ENCODE measurements at regions not wholly inside any gene's neighbourhood (a gene's known extent, or its start where the extent isn't known, plus 50 kb on each side); places are given as distances from the start of the nearest gene placed in this dataset.

- Histone ChIP-seq H3K27me3 (no peaks in the 10 kb centered on the region), H3K9me3 (replicated peaks in 1 of 11) (peaks cover 0 to 15% (median 0%) of the 10 kb centered on the region in 11 experiments; a peak in 3 of 22 replicates)
- no peak for TF ChIP-seq Cebpa-rat (IDR thresholded peaks at IDR 0.05)
Measured at GRCh38 chr2:238988105-238988504, 140.2 kb downstream of the TWIST2 start.

GRCh38 chr2:238988752-238989151, 140.9 kb downstream of the TWIST2 start:
- Histone ChIP-seq H3K27ac (no peak overlapping the region), H4K20me1 (no peaks in the 10 kb centered on the region), H3K27me3 (no peaks in the 10 kb centered on the region), H3K4me2 (no peak overlapping the region; a peak in 1 of 22 replicates), H3K9me3 (replicated peaks in 1 of 11) (peaks cover 1 to 17% (median 4%) of the 10 kb centered on the region in 11 experiments; a peak in 20 of 22 replicates), H3K4me1 (peaks cover 0 to 13% (median 0%) of the 10 kb centered on the region in 10 experiments; a peak in 3 of 20 replicates), H3K4me3 (no peak overlapping the region), H3K9ac (no peak overlapping the region), H3K36me3 (no peaks in the 10 kb centered on the region)
- no peak for TF ChIP-seq Cebpa-rat (IDR thresholded peaks at IDR 0.05)

More at GRCh38 chr2:238988105-238988504, 140.2 kb downstream of the TWIST2 start:
- H3K27ac ChIP-seq: no peak overlapping the region
- H3K4me2 ChIP-seq: peak overlapping the region in 3 of 11 experiments; percentile 3 to 13 (median 3); a peak in 2 of 22 replicates
- H3K36me3 ChIP-seq: no peaks in the 10 kb centered on the region
- no peak overlapping the region for H3K9ac ChIP-seq
- H4K20me1 ChIP-seq: no peaks in the 10 kb centered on the region
- no peak overlapping the region for H3K4me3 ChIP-seq
- H3K4me1 ChIP-seq: peaks cover 0 to 13% (median 0%) of the 10 kb centered on the region in 10 experiments; a peak in 3 of 20 replicates

GRCh38 chr2:238989484-238989883, 141.6 kb downstream of the TWIST2 start:
- H3K9ac ChIP-seq: no peak overlapping the region
- H3K4me2 ChIP-seq: no peak overlapping the region
- no peaks in the 10 kb centered on the region for H3K27me3 ChIP-seq
- no peak overlapping the region for H3K27ac ChIP-seq
- no peaks in the 10 kb centered on the region for H4K20me1 ChIP-seq
- no peaks in the 10 kb centered on the region for H3K36me3 ChIP-seq
- peaks cover 9 to 24% (median 11%) of the 10 kb centered on the region in 11 experiments; a peak in 21 of 22 replicates for H3K9me3 ChIP-seq (replicated peaks in 1 of 11)
- no peak overlapping the region for H3K4me3 ChIP-seq
- TF ChIP-seq Cebpa-rat (IDR thresholded peaks at IDR 0.05): no peak
- peaks cover 0 to 13% (median 0%) of the 10 kb centered on the region in 10 experiments; a peak in 3 of 20 replicates for H3K4me1 ChIP-seq

DNA sequence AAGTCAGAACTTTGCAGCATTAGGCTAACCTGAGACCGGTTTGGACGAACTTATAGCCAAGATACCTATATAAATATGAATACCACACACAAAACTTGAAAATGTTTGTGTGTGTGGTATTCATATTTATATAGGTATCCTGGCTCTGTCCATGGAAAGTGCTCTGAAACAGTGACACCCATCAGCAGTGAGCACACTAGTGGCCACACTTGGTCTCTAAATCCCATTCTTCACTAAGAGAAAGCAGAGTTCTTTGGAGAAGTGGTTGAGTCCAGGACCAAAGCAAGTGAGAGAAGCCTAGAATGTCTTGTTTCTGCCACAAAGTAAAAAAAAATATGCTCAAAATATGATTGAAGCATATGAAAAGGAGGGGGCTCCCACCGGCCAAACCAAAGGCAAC, 146.5 kb downstream of the TWIST2 start:
- H3K9me3 ChIP-seq (replicated peaks in 1 of 11): peaks cover 17 to 39% (median 22%) of the 10 kb centered on the region in 11 experiments; a peak in 21 of 22 replicates
- no peak for TF ChIP-seq Cebpa-rat (IDR thresholded peaks at IDR 0.05)

GRCh38 chr2:238994876-238995275, 147.0 kb downstream of the TWIST2 start:
- no peaks in the 10 kb centered on the region for H3K36me3 ChIP-seq
- no peak overlapping the region for H3K4me3 ChIP-seq
- H4K20me1 ChIP-seq: no peaks in the 10 kb centered on the region
- peaks cover 17 to 39% (median 22%) of the 10 kb centered on the region in 11 experiments; a peak in 21 of 22 replicates for H3K9me3 ChIP-seq (replicated peaks in 1 of 11)
- TF ChIP-seq Cebpa-rat (IDR thresholded peaks at IDR 0.05): no peak
- no peak overlapping the region for H3K9ac ChIP-seq
- H3K4me1 ChIP-seq: no peaks in the 10 kb centered on the region
- no peak overlapping the region for H3K4me2 ChIP-seq
- H3K27ac ChIP-seq: no peak overlapping the region
- H3K27me3 ChIP-seq: no peaks in the 10 kb centered on the region

More for the DNA sequence above, 146.5 kb downstream of the TWIST2 start:
- Histone ChIP-seq H3K4me3 (no peak overlapping the region), H3K9ac (no peak overlapping the region), H4K20me1 (no peaks in the 10 kb centered on the region), H3K27ac (no peak overlapping the region), H3K4me2 (no peak overlapping the region), H3K27me3 (no peaks in the 10 kb centered on the region), H3K36me3 (no peaks in the 10 kb centered on the region), H3K4me1 (no peaks in the 10 kb centered on the region)

- H3K9me3 ChIP-seq (replicated peaks in 1 of 11): peaks cover 17 to 42% (median 26%) of the 10 kb centered on the region in 11 experiments
- no peak for TF ChIP-seq Cebpa-rat (IDR thresholded peaks at IDR 0.05)
- no peak overlapping the region for H3K4me3 ChIP-seq
- 0 out of 22 replicates have a peak overlapping the region, but pooled peaks of 1 of the 11 experiments have one; percentile 12 for H3K4me2 ChIP-seq
- no peak overlapping the region for H3K27ac ChIP-seq
- no peak overlapping the region for H3K9ac ChIP-seq
- no peaks in the 10 kb centered on the region for H3K36me3 ChIP-seq
- no peaks in the 10 kb centered on the region for H3K27me3 ChIP-seq
- no peaks in the 10 kb centered on the region for H4K20me1 ChIP-seq
- H3K4me1 ChIP-seq: no peaks in the 10 kb centered on the region
Measured at GRCh38 chr2:238995634-238996033, 147.7 kb downstream of the TWIST2 start.

GRCh38 chr2:238996331-238997136, 148.6 kb downstream of the TWIST2 start:
- H3K4me3 ChIP-seq: no peak overlapping the region
- H3K27me3 ChIP-seq: no peaks in the 10 kb centered on the region
- no peak for TF ChIP-seq Cebpa-rat (IDR thresholded peaks at IDR 0.05)
- no peaks in the 10 kb centered on the region for H4K20me1 ChIP-seq
- H3K4me2 ChIP-seq: no peak overlapping the region
- no peaks in the 10 kb centered on the region for H3K36me3 ChIP-seq
- no peak overlapping the region for H3K27ac ChIP-seq
- H3K9me3 ChIP-seq (replicated peaks in 1 of 11): peaks cover 23 to 44% (median 35%) of the 10 kb centered on the region in 11 experiments
- H3K9ac ChIP-seq: no peak overlapping the region
- no peaks in the 10 kb centered on the region for H3K4me1 ChIP-seq

- H3K4me3 ChIP-seq: no peak overlapping the region
- H3K27me3 ChIP-seq: no peaks in the 10 kb centered on the region
- H3K9me3 ChIP-seq (replicated peaks in 1 of 11): peaks cover 28 to 47% (median 39%) of the 10 kb centered on the region in 11 experiments
- H3K4me2 ChIP-seq: no peak overlapping the region
- no peak for TF ChIP-seq Cebpa-rat (IDR thresholded peaks at IDR 0.05)
- H3K36me3 ChIP-seq: no peaks in the 10 kb centered on the region
- no peak overlapping the region for H3K9ac ChIP-seq
- no peak overlapping the region for H3K27ac ChIP-seq
- no peaks in the 10 kb centered on the region for H4K20me1 ChIP-seq
- no peaks in the 10 kb centered on the region for H3K4me1 ChIP-seq
Measured at GRCh38 chr2:238997137-238997390, 149.2 kb downstream of the TWIST2 start.

DNA sequence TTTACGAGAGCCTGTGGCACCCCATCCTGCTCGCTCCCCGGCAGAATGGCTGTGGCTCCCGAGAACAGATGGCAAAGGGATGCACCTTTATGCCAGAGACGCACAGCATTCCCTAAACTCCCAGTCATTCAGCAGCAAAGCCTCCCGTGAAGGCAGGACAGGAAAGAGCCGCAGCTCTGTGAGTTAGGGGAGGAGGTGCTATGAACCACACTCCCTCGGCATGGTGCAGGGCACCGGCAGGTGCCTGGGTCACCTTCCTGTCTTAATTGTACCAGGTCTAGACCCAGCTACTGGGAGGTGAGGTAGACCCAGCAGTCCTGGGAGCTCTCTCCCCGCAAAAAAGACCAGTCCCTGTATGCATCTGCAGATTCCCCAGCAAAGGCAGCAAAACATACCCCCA, 149.8 kb downstream of the TWIST2 start:
- H3K36me3 ChIP-seq: no peaks in the 10 kb centered on the region
- peaks cover 30 to 53% (median 41%) of the 10 kb centered on the region in 11 experiments for H3K9me3 ChIP-seq (replicated peaks in 1 of 11)
- H4K20me1 ChIP-seq: no peaks in the 10 kb centered on the region
- H3K27ac ChIP-seq: no peak overlapping the region
- H3K4me2 ChIP-seq: no peak overlapping the region
- H3K9ac ChIP-seq: no peak overlapping the region
- TF ChIP-seq Cebpa-rat (IDR thresholded peaks at IDR 0.05): no peak
- no peaks in the 10 kb centered on the region for H3K27me3 ChIP-seq
- H3K4me1 ChIP-seq: no peaks in the 10 kb centered on the region
- no peak overlapping the region for H3K4me3 ChIP-seq

All from BLaER1 treated with 17β-estradiol and CSF1 and Interleukin-3, amounts not matched to agents 10 nM and 100 nM (cell line).